ENCODE measurements at regions not wholly inside any gene's neighbourhood (a gene's known extent, or its start where the extent isn't known, plus 50 kb on each side); places are given as distances from the start of the nearest gene placed in this dataset.

- TF ChIP-seq CTCF (IDR thresholded peaks at IDR 0.05) (no peak), POLR2AphosphoS5 (IDR thresholded peaks at IDR 0.05) (no peak)
These were observed 50.4 kb upstream of the TAB2 start for GRCh38 chr6:149267072-149267471.

Measured in breast epithelium (tissue), 3 donors.